Brain microvascular endothelial cell (primary cell): ENCODE measurements at regions not wholly inside any gene's neighbourhood (a gene's known extent, or its start where the extent isn't known, plus 50 kb on each side); places are given as distances from the start of the nearest gene placed in this dataset.

Experiments used
- DNase-seq: peaks from one replicate; pipeline ENCODE4 v3.0.0-alpha.2; 2020
- H3K27ac ChIP-seq: fragments of 250-450 bp; sonication (Bioruptor Pico); 2 replicates; pipeline ENCODE4 v1.5.1; 2020; ENCODE audit warnings: mild to moderate bottlenecking, moderate library complexity
- H3K27me3 ChIP-seq: fragments of 250-450 bp; sonication (Bioruptor Pico); replicated peaks from 2 replicates; pipeline ENCODE4 v1.5.1; 2020; ENCODE audit warnings: mild to moderate bottlenecking
- H3K36me3 ChIP-seq: fragments of 250-450 bp; sonication (Bioruptor Pico); replicated peaks from 2 replicates; pipeline ENCODE4 v1.5.1; 2020; ENCODE audit warnings: mild to moderate bottlenecking
- H3K4me3 ChIP-seq: 2 replicates; pipeline ENCODE4 v1.5.1; 2011; ENCODE audit warnings: low read depth, mild to moderate bottlenecking, control low read depth, low read length, moderate library complexity
- CTCF ChIP-seq: IDR thresholded peaks from 2 replicates; pipeline ENCODE4 v1.5.1; 2011; ENCODE audit warnings: low read depth, mild to moderate bottlenecking, moderate library complexity, low read length, control low read depth, inconsistent platforms; ENCODE audit errors: missing control alignments
- in situ Hi-C: cut with HindIII; loops from 2 replicates; pipeline ENCODE4 v1.10.0; 2017; ENCODE audit warnings: low sequenced_read_pairs, low pct_ligation_motif_present

- Histone ChIP-seq H3K36me3 (no peaks in the 10 kb centered on the region), H3K4me3 (no peak overlapping the region), H3K27ac (no peak overlapping the region), H3K27me3 (no peaks in the 10 kb centered on the region)
- TF ChIP-seq CTCF, result no peak
- no peak for DNase-seq
- in situ Hi-C loops, result no loop called here
Measured at GRCh38 chr14:26992403-26993115, 394.7 kb upstream of the NOVA1 start.

DNA sequence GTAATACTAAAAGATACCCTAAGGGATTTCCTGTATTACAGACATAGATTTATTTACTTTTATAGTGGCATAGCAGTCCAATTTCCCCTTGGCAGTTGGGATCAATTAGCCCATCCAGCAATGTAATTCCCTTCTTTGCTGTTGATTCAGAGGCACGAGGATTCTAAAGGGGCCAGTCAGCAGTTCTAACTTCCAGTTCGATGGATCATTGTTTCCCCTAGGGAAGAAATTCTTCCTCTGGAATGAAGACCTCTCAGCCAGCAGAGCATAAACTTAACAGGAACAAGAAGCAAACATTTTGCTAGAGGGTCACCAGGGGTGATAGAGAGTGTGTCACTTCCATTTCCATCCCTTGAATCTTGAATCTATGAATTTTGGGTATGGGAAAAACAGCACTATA, 395.7 kb upstream of the NOVA1 start:
- TF ChIP-seq CTCF, result no peak
- H3K4me3 ChIP-seq, result no peak overlapping the region
- H3K27ac ChIP-seq, result no peak overlapping the region
- no peaks in the 10 kb centered on the region for H3K27me3 ChIP-seq
- no peaks in the 10 kb centered on the region for H3K36me3 ChIP-seq
- no peak for DNase-seq
- in situ Hi-C loops, result no loop called here

DNA sequence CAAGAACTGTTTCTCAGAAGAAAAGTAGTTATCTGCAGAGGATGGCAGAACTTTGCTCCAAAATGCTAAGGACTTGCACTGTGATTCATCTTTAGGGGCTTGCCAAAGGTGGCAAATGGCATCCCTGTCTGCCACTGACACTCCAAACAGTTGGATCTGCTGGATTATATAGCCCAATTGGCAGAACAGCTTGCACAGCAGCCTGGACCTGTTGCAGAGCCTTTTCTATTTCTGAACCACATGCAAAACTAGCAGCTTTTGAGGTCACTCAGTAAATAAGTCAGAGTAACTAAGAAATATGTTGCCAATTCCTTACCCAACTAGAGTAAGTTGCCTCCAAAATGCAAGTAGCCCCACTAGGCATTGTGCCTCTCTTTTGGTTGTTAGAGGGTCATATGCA, 397.5 kb upstream of the NOVA1 start:
- in situ Hi-C loops, result no loop called here
- no peak for TF ChIP-seq CTCF
- Histone ChIP-seq H3K27ac (no peak overlapping the region), H3K36me3 (no peaks in the 10 kb centered on the region), H3K4me3 (no peak overlapping the region), H3K27me3 (no peaks in the 10 kb centered on the region)
- no peak for DNase-seq

- H3K27ac ChIP-seq, result no peak overlapping the region
- no peaks in the 10 kb centered on the region for H3K36me3 ChIP-seq
- no peak overlapping the region for H3K4me3 ChIP-seq
- no peak for DNase-seq
- in situ Hi-C loops, result no loop called here
- TF ChIP-seq CTCF, result no peak
- no peaks in the 10 kb centered on the region for H3K27me3 ChIP-seq
Measured at GRCh38 chr14:26996246-26996645, 398.4 kb upstream of the NOVA1 start.

- Histone ChIP-seq H3K27me3 (no peaks in the 10 kb centered on the region), H3K4me3 (no peak overlapping the region), H3K27ac (no peak overlapping the region), H3K36me3 (no peaks in the 10 kb centered on the region)
- no peak for TF ChIP-seq CTCF
- DNase-seq, result no peak
- in situ Hi-C loops, result no loop called here
Measured at GRCh38 chr14:27002179-27002578, 404.3 kb upstream of the NOVA1 start.

GRCh38 chr14:27006570-27006969, 408.7 kb upstream of the NOVA1 start:
- in situ Hi-C loops, result no loop called here
- TF ChIP-seq CTCF, result no peak

More at GRCh38 chr14:27006570-27006969, 408.7 kb upstream of the NOVA1 start:
- Histone ChIP-seq H3K4me3 (no peak overlapping the region), H3K36me3 (no peaks in the 10 kb centered on the region), H3K27me3 (no peaks in the 10 kb centered on the region), H3K27ac (no peak overlapping the region)
- DNase-seq, result no peak
